GM13976 (cell line): ENCODE measurements at regions not wholly inside any gene's neighbourhood (a gene's known extent, or its start where the extent isn't known, plus 50 kb on each side); places are given as distances from the start of the nearest gene placed in this dataset.

Experiments used
- DNase-seq: peaks from one replicate; pipeline ENCODE4 v3.0.0; 2012; ENCODE audit warnings: low spot score
- CTCF ChIP-seq: IDR thresholded peaks from 2 replicates; pipeline ENCODE4 v1.5.1; 2012; ENCODE audit warnings: borderline replicate concordance, mild to moderate bottlenecking; ENCODE audit not compliant: insufficient read depth; ENCODE audit errors: extremely low read depth, missing control alignments, control extremely low read depth
- in situ Hi-C: fragments of 300-500 bp; cut with MboI; formaldehyde crosslinking; loops from one replicate; pipeline ENCODE4 v1.12.0; 2022; ENCODE audit warnings: low sequenced_read_pairs, mixed read lengths, inconsistent platforms; ENCODE audit not compliant: unreplicated experiment

- in situ Hi-C loops, result no loop called here
- TF ChIP-seq CTCF, result no peak
These were observed 348.3 kb downstream of the C16orf95 start for GRCh38 chr16:86968866-86969265.

GRCh38 chr16:86969716-86970115 lies 347.5 kb downstream of the C16orf95 start:
- TF ChIP-seq CTCF, result no peak
- no peak for DNase-seq
- in situ Hi-C loops, result no loop called here

More at GRCh38 chr16:86968866-86969265, 348.3 kb downstream of the C16orf95 start:
- no peak for DNase-seq

- in situ Hi-C loops, result no loop called here
- no peak for DNase-seq
- TF ChIP-seq CTCF, result no peak
These were observed 346.9 kb downstream of the C16orf95 start for GRCh38 chr16:86970279-86970678.

- in situ Hi-C loops, result no loop called here
- DNase-seq, result no peak
- no peak for TF ChIP-seq CTCF
These were observed 346.5 kb downstream of the C16orf95 start for GRCh38 chr16:86970726-86971125.

- no peak for TF ChIP-seq CTCF
- in situ Hi-C loops, result no loop called here
- DNase-seq, result no peak
These were observed 345.9 kb downstream of the C16orf95 start for GRCh38 chr16:86971251-86971650.

GRCh38 chr16:86974120-86974519 lies 343.1 kb downstream of the C16orf95 start:
- no peak for DNase-seq
- TF ChIP-seq CTCF, result no peak
- in situ Hi-C loops, result no loop called here

- no peak for DNase-seq
- no peak for TF ChIP-seq CTCF
- in situ Hi-C loops, result no loop called here
These were observed 341.7 kb downstream of the C16orf95 start for GRCh38 chr16:86975445-86975844.
